Right forelimb (tissue), 1 donor: ENCODE measurements at regions not wholly inside any gene's neighbourhood (a gene's known extent, or its start where the extent isn't known, plus 50 kb on each side); places are given as distances from the start of the nearest gene placed in this dataset.

Source experiments
- DNase-seq: peaks from one replicate; pipeline ENCODE4 v3.0.0-alpha.2; 2018

GRCh38 chr13:111476197-111476596 is 155.8 kb downstream of the TEX29 start:
- no peak for DNase-seq

GRCh38 chr13:111479412-111479811 is 159.0 kb downstream of the TEX29 start:
- no peak for DNase-seq

GRCh38 chr13:111480503-111480902 is 160.1 kb downstream of the TEX29 start:
- no peak for DNase-seq

- DNase-seq: no peak
These were observed 160.5 kb downstream of the TEX29 start for GRCh38 chr13:111480976-111481375.

GRCh38 chr13:111482126-111482525 is 161.7 kb downstream of the TEX29 start:
- DNase-seq: no peak

GRCh38 chr13:111482806-111483620 is 162.6 kb downstream of the TEX29 start:
- DNase-seq: no peak

- no peak for DNase-seq
These were observed 163.2 kb downstream of the TEX29 start for GRCh38 chr13:111483621-111483987.

- no peak for DNase-seq
These were observed 163.9 kb downstream of the TEX29 start for GRCh38 chr13:111484141-111484925.

GRCh38 chr13:111484959-111485358 is 164.5 kb downstream of the TEX29 start:
- DNase-seq: no peak

- DNase-seq: no peak
These were observed 165.2 kb downstream of the TEX29 start for GRCh38 chr13:111485491-111486250.

GRCh38 chr13:111486331-111486730 is 165.9 kb downstream of the TEX29 start:
- no peak for DNase-seq

GRCh38 chr13:111486801-111487200 is 166.4 kb downstream of the TEX29 start:
- no peak for DNase-seq

- DNase-seq: no peak
These were observed 168.2 kb downstream of the TEX29 start for GRCh38 chr13:111488486-111489132.

GRCh38 chr13:111489301-111489700 is 168.9 kb downstream of the TEX29 start:
- DNase-seq: no peak

GRCh38 chr13:111490611-111491010 is 170.2 kb downstream of the TEX29 start:
- no peak for DNase-seq

GRCh38 chr13:111491021-111491420 is 170.6 kb downstream of the TEX29 start:
- no peak for DNase-seq

- DNase-seq: no peak
These were observed 171.2 kb downstream of the TEX29 start for GRCh38 chr13:111491659-111492058.

GRCh38 chr13:111492341-111492950 is 172.0 kb downstream of the TEX29 start:
- DNase-seq: no peak

- DNase-seq: no peak
These were observed 172.5 kb downstream of the TEX29 start for GRCh38 chr13:111492958-111493357.

GRCh38 chr13:111493468-111493867 is 173.0 kb downstream of the TEX29 start:
- DNase-seq: no peak

GRCh38 chr13:111494641-111495040 is 174.2 kb downstream of the TEX29 start:
- DNase-seq: no peak
